Gastrocnemius medialis (tissue), 4 donors: ENCODE measurements at regions not wholly inside any gene's neighbourhood (a gene's known extent, or its start where the extent isn't known, plus 50 kb on each side); places are given as distances from the start of the nearest gene placed in this dataset.

Source experiments
- ATAC-seq, 2 donors: fragments of 150-250 bp; one replicate each; pipeline ENCODE4 v1.9.1; 2016
- DNase-seq, 2 donors: peaks; one replicate each; pipeline ENCODE4 v3.0.0-alpha.2; 2019
- H3K27ac ChIP-seq, 4 donors: fragments of 200-600 bp; sonication (generic); 1 replicate in 1 of 4; 2 replicates in 3 of 4; pipeline ENCODE4 v1.5.1; 2016 to 2018; ENCODE audit warnings: mild to moderate bottlenecking in 2 of 4, moderate library complexity in 1 of 4
- H3K27me3 ChIP-seq, 3 donors: fragments of 200-600 bp; sonication (generic) in 2 of 3; 1 replicate in 1 of 3; 2 replicates in 2 of 3; pipeline versions ENCODE4 v1.5.1 to v1.6.0; 2016 to 2019; ENCODE audit warnings: mild to moderate bottlenecking in 1 of 3, moderate library complexity in 1 of 3
- H3K36me3 ChIP-seq, 2 donors: fragments of 200-600 bp; sonication (generic) in 1 of 2; one replicate each; pipeline ENCODE4 v1.5.1; 2017 to 2018
- H3K4me1 ChIP-seq, 2 donors: fragments of 200-600 bp; sonication (generic) in 1 of 2; one replicate each; pipeline ENCODE4 v1.5.1; 2016 to 2017; ENCODE audit warnings: mild to moderate bottlenecking in 2 of 2
- H3K4me3 ChIP-seq, 4 donors: fragments of 200-600 bp; sonication (generic) in 3 of 4; 1 replicate in 1 of 4; 2 replicates in 3 of 4; pipeline ENCODE4 v1.5.1; 2016 to 2019; ENCODE audit warnings: mild to moderate bottlenecking in 2 of 4
- H3K9me3 ChIP-seq, 3 donors: fragments of 200-600 bp; sonication (generic) in 2 of 3; 1 replicate in 1 of 3; 2 replicates in 2 of 3; pipeline ENCODE4 v1.5.1; 2016 to 2019
- CTCF ChIP-seq, 5 experiments: fragments of 450-650 bp in 3 of 5; fragments of 200-600 bp in 2 of 5; sonication (generic) in 2 of 5; IDR thresholded peaks in 4 of 5; conservative IDR thresholded peaks in 1 of 5; 1 replicate in 4 of 5; 2 replicates in 1 of 5; pipeline ENCODE4 v1.5.1; 2016 to 2019; ENCODE audit warnings: antibody characterized with exemption in 5 of 5, mild to moderate bottlenecking in 3 of 5, moderate library complexity in 3 of 5
- POLR2A ChIP-seq, 2 donors: fragments of 450-650 bp; IDR thresholded peaks; one replicate each; pipeline ENCODE4 v1.6.1; 2017; ENCODE audit warnings: antibody characterized with exemption in 2 of 2, mild to moderate bottlenecking in 2 of 2, moderate library complexity in 2 of 2
- in situ Hi-C, 4 donors: fragments of 200-750 bp; cut with MboI; loops; one replicate each; pipeline versions ENCODE4 v1.15.0 to v1.8.0; 2017; ENCODE audit warnings: low sequenced_read_pairs in 4 of 4
- intact Hi-C: fragments of 100-400 bp; cut with DNase I; formaldehyde crosslinking; loops from one replicate; pipeline ENCODE4 v1.15.1; 2023; ENCODE audit warnings: low total_unique reads

- no peak overlapping the region for H3K4me3 ChIP-seq
- H3K27me3 ChIP-seq, result no peaks in the 10 kb centered on the region
- TF ChIP-seq CTCF (IDR thresholded peaks at IDR 0.05 in 4 of 5, conservative IDR thresholded peaks at IDR 0.05 in 1 of 5) (no peak), POLR2A (IDR thresholded peaks at IDR 0.05) (no peak)
- H3K9me3 ChIP-seq, result no peaks in the 10 kb centered on the region
- H3K27ac ChIP-seq, result peak overlapping the region; percentile 76 to 93 (median 84)
- intact Hi-C loops, result loop anchor here (2.0 kb wide), 1 partner anchor 24 kb away; no protein-coding TSS in a partner anchor
- DNase-seq, result no peak
- peaks cover 58 to 63% of the 10 kb centered on the region in 2 donors for H3K4me1 ChIP-seq
- no peak for ATAC-seq
- in situ Hi-C loops, result no loop called here
- no peaks in the 10 kb centered on the region for H3K36me3 ChIP-seq
Measured at GRCh38 chr5:173496883-173497255, 119.6 kb downstream of the BOD1 start.

- Histone ChIP-seq H3K27me3 (no peaks in the 10 kb centered on the region), H3K4me3 (no peak overlapping the region), H3K9me3 (no peaks in the 10 kb centered on the region), H3K36me3 (no peaks in the 10 kb centered on the region), H3K4me1 (peaks cover 53 to 58% of the 10 kb centered on the region in 2 donors), H3K27ac (peak overlapping the region; percentile 76 to 93 (median 82))
- ATAC-seq (peak in 1 of 2 donors; percentile 15), DNase-seq (peak; percentile 38 to 39)
- TF ChIP-seq POLR2A (IDR thresholded peaks at IDR 0.05), result peak in 1 of 2 donors; percentile 7
- peak in 1 of 5 experiments; percentile 11 for TF ChIP-seq CTCF (IDR thresholded peaks at IDR 0.05 in 4 of 5, conservative IDR thresholded peaks at IDR 0.05 in 1 of 5)
- intact Hi-C loops, result loop anchor here (2.0 kb wide), 1 partner anchor 24 kb away; no protein-coding TSS in a partner anchor
- in situ Hi-C loops, result no loop called here
Measured at GRCh38 chr5:173496129-173496882, 120.1 kb downstream of the BOD1 start.

DNA sequence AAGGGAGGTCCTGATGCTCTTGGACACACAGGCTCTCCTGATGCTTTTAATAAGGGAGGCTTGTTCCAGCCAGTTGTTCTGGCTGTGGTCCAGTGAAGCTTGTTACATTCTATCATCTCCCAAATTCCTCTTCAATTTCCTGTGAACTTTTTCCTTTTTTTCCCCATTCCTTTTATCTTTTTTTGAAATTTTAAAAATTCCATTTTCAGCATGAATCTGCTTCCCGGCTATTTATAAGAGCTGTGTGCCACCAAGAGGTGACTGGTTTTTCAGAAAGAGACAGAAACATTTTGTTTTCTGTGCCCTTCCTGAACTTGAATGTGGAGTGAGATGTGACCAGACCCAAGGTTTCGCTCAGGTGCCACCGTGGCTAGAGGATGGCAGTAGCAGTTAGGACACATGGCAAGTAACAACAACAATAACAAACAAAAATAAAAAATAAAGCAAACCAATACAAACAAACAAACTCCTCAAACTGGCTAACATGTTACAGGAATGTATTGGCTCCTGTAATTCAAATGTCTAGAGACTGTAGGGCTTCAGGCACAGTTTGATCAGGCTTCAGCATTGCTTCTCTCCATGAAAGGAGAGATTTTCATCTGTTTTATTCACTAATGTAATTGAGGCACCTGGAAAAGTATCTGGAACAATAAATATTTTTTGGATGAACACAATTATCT is 121.1 kb downstream of the BOD1 start:
- Histone ChIP-seq H3K27me3 (no peaks in the 10 kb centered on the region), H3K9me3 (no peaks in the 10 kb centered on the region), H3K4me3 (no peak overlapping the region), H3K4me1 (peaks cover 46 to 48% of the 10 kb centered on the region in 2 donors), H3K36me3 (no peaks in the 10 kb centered on the region), H3K27ac (peak overlapping the region; percentile 76 to 93 (median 82))
- intact Hi-C loops (no loop called here), in situ Hi-C loops (no loop called here)
- peak in 1 of 2 donors; percentile 43 for DNase-seq
- ATAC-seq, result no peak
- TF ChIP-seq CTCF (IDR thresholded peaks at IDR 0.05 in 4 of 5, conservative IDR thresholded peaks at IDR 0.05 in 1 of 5), result no peak
- TF ChIP-seq POLR2A (IDR thresholded peaks at IDR 0.05), result no peak

- ATAC-seq (no peak), DNase-seq (no peak)
- intact Hi-C loops (no loop called here), in situ Hi-C loops (no loop called here)
- no peaks in the 10 kb centered on the region for H3K36me3 ChIP-seq
- H3K27me3 ChIP-seq, result no peaks in the 10 kb centered on the region
- H3K4me3 ChIP-seq, result no peak overlapping the region
- no peaks in the 10 kb centered on the region for H3K9me3 ChIP-seq
- H3K4me1 ChIP-seq, result peaks cover 36 to 39% of the 10 kb centered on the region in 2 donors
- no peak for TF ChIP-seq CTCF (IDR thresholded peaks at IDR 0.05 in 4 of 5, conservative IDR thresholded peaks at IDR 0.05 in 1 of 5)
- no peak for TF ChIP-seq POLR2A (IDR thresholded peaks at IDR 0.05)
- H3K27ac ChIP-seq, result peak overlapping the region in 3 of 4 donors; percentile 4 to 93 (median 31)
Measured at GRCh38 chr5:173494446-173494845, 122.0 kb downstream of the BOD1 start.
